ENCODE measurements at regions not wholly inside any gene's neighbourhood (a gene's known extent, or its start where the extent isn't known, plus 50 kb on each side); places are given as distances from the start of the nearest gene placed in this dataset.
A peak's percentile ranks its signal among the peaks of the same experiment; 100 is the strongest.

DNA sequence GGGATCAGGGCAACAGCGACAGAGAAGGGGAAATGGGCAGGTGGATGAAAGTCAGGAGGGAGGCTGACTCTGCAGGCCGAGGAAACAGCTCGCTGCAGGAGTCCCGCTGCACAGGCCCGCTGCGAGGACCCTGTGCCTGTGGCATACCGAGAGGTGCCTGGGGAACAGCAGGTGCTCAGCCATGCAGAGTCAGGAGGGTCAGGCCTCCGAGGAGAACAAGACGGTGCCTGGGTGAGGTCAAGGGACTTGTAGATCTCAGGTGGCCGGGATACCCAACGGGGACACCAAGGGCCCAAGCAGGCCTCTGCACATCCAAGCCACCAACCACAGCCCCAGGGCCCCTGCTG is 67.5 kb downstream of the NCOR2 start:
- no peaks in the 10 kb centered on the region for H3K36me3 ChIP-seq (ENCODE audit: control insufficient read depth, insufficient read depth, low read length)
- no peaks in the 10 kb centered on the region for H3K27me3 ChIP-seq (ENCODE audit: control insufficient read depth, insufficient read depth, low read length)
- H3K9ac ChIP-seq (ENCODE audit: low read length): no peak overlapping the region
- no peak overlapping the region for H3K27ac ChIP-seq (ENCODE audit: low read depth, low read length)
- H3K4me3 ChIP-seq (ENCODE audit: low read length): no peak overlapping the region
- peaks cover 47% of the 10 kb centered on the region for H3K4me1 ChIP-seq (ENCODE audit: control insufficient read depth, insufficient read depth, low read length)

DNA sequence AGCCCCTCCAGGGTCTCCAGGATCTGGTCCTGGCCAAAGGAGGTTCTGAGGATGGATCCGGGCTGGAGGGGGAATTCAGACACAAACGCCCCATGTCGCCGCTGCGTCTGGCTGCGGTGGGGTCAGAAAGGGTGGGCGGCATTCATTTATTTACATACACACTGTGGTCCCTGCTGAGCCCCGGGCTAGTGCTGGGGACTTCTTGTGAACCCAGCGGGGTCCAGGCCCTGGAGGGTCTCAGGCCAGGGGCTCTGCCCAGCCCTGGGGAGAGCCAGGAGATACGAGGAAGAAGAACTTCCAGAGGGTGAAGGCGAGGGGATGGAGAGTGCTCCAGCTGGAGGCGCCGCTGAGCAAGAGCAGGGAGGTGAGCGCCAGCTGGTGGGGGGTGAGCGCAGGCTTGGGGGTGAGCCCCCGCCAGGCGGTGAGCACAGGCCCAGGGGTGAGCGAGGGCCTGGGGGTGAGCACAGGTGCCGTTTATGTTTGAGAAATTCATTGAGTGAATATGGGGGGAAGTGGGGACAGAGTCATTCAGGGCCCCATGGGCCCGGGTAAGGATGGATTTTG is 68.1 kb downstream of the NCOR2 start:
- Histone ChIP-seq H3K27ac (ENCODE audit: low read depth, low read length) (peak overlapping the region; percentile 46), H3K27me3 (ENCODE audit: control insufficient read depth, insufficient read depth, low read length) (no peaks in the 10 kb centered on the region), H3K4me1 (ENCODE audit: control insufficient read depth, insufficient read depth, low read length) (peaks cover 43% of the 10 kb centered on the region), H3K36me3 (ENCODE audit: control insufficient read depth, insufficient read depth, low read length) (no peaks in the 10 kb centered on the region), H3K4me3 (ENCODE audit: low read length) (no peak overlapping the region), H3K9ac (ENCODE audit: low read length) (no peak overlapping the region)

DNA sequence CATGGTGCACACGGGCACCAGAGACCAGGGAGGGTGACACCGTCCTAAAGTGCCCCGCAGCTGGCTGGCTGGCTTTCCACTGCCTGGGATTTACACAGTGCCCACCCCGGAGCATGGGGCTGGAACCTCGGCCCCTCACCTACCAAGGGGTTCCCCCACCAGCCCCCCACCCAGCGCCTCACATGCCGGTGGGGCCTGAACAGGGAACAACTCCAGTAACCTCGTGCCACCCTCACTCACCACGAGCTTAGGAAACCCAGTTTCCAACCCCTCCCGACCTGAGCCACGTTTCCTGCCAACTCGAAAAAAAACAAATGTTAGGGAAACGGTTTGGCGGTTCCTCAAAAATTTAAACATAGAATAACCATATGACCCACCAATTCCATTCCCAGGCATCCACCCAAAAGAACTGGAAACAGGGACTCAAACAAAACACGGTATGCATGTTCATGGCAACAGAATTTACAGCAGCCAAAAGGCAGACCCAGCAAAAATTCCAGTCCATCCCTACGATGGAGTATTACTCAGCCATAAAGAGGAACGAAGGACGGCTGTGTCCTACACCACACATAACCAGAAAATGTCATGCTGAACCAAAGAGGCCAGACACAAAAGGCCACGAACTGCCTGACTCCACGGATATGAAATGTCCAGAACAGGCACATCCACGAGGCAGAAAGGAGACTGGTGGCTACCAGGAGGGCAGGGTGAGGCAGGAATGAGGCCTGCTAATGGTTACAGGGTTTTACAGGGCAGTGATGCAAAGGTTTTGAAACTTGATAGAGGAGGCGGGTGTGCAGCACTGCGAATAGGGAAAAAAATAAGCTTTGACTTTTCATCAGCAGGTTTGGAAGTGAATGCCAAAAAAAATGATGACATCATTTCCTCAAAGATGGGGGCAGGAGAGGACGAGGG is 68.9 kb downstream of the NCOR2 start:
- no peak overlapping the region for H3K9ac ChIP-seq (ENCODE audit: low read length)
- peak overlapping the region; percentile 54 for H3K27ac ChIP-seq (ENCODE audit: low read depth, low read length)
- no peaks in the 10 kb centered on the region for H3K36me3 ChIP-seq (ENCODE audit: control insufficient read depth, insufficient read depth, low read length)
- no peak overlapping the region for H3K4me3 ChIP-seq (ENCODE audit: low read length)
- no peaks in the 10 kb centered on the region for H3K27me3 ChIP-seq (ENCODE audit: control insufficient read depth, insufficient read depth, low read length)
- peaks cover 42% of the 10 kb centered on the region for H3K4me1 ChIP-seq (ENCODE audit: control insufficient read depth, insufficient read depth, low read length)

DNA sequence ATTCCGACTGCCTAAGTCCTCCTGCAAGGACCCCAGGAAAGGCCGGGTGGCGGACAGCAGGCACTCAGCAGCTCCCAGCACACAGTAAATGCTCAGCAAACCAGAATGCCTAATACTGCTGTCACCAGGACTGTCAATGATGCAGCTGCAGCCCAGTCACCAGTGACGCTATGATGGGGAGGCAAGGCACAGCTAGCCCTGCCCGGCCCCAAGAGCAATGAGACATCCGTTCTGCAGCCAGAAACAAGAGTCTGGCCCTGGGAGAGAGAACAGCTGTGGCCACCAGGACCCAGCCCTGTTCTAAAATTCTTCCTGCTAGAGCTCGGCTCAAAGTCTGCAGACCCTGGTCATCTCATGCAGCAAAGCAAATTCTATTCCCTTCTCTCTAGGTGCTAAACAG is 69.8 kb downstream of the NCOR2 start:
- H3K4me1 ChIP-seq (ENCODE audit: control insufficient read depth, insufficient read depth, low read length): peaks cover 42% of the 10 kb centered on the region
- H3K27ac ChIP-seq (ENCODE audit: low read depth, low read length): peak overlapping the region; percentile 54
- H3K36me3 ChIP-seq (ENCODE audit: control insufficient read depth, insufficient read depth, low read length): no peaks in the 10 kb centered on the region
- H3K27me3 ChIP-seq (ENCODE audit: control insufficient read depth, insufficient read depth, low read length): no peaks in the 10 kb centered on the region
- no peak overlapping the region for H3K4me3 ChIP-seq (ENCODE audit: low read length)
- H3K9ac ChIP-seq (ENCODE audit: low read length): no peak overlapping the region

DNA sequence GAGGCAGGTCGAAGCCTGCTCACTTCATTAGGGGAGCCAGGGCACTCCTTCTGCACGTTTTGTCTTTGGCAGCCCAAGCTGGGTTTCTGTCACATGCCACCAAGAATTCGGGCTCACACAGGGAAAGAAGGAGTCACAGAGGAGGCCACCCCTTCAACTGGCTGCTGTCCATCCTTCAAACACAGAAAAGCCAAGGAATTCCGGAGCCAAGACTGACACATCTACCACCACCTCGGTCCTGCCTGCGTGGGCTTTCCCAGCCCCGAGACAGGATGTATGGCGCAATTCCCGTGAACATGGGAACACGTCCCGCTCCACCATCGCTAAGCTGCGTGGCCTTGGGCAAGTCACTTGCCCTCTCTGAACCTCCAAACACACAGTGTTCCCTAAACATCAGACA is 70.4 kb downstream of the NCOR2 start:
- H3K27ac ChIP-seq (ENCODE audit: low read depth, low read length): no peak overlapping the region
- H3K27me3 ChIP-seq (ENCODE audit: control insufficient read depth, insufficient read depth, low read length): no peaks in the 10 kb centered on the region
- no peak overlapping the region for H3K9ac ChIP-seq (ENCODE audit: low read length)
- H3K4me1 ChIP-seq (ENCODE audit: control insufficient read depth, insufficient read depth, low read length): peaks cover 40% of the 10 kb centered on the region
- H3K4me3 ChIP-seq (ENCODE audit: low read length): no peak overlapping the region
- no peaks in the 10 kb centered on the region for H3K36me3 ChIP-seq (ENCODE audit: control insufficient read depth, insufficient read depth, low read length)

DNA sequence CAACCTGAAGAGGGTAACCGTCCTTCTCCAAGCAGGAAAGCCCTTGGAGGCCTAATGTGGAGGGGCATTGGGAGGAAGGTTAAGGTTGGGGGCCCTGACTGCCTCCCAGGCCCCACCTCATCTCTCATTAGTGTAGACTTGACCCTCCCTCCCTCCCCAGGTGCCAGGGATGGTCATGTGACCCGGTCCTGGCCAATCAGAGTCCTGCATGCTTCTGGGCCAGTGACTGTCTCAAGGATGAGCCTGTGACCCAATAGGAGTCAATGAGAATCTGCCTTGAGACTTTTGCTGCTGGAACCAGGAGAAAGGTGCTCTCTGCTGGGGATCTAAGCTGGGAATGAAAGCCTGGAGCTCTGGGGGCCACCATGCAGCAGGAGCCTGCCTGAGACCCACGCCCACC is 70.8 kb downstream of the NCOR2 start:
- no peaks in the 10 kb centered on the region for H3K36me3 ChIP-seq (ENCODE audit: control insufficient read depth, insufficient read depth, low read length)
- H3K4me3 ChIP-seq (ENCODE audit: low read length): no peak overlapping the region
- H3K4me1 ChIP-seq (ENCODE audit: control insufficient read depth, insufficient read depth, low read length): peaks cover 35% of the 10 kb centered on the region
- no peaks in the 10 kb centered on the region for H3K27me3 ChIP-seq (ENCODE audit: control insufficient read depth, insufficient read depth, low read length)
- H3K9ac ChIP-seq (ENCODE audit: low read length): no peak overlapping the region
- no peak overlapping the region for H3K27ac ChIP-seq (ENCODE audit: low read depth, low read length)

DNA sequence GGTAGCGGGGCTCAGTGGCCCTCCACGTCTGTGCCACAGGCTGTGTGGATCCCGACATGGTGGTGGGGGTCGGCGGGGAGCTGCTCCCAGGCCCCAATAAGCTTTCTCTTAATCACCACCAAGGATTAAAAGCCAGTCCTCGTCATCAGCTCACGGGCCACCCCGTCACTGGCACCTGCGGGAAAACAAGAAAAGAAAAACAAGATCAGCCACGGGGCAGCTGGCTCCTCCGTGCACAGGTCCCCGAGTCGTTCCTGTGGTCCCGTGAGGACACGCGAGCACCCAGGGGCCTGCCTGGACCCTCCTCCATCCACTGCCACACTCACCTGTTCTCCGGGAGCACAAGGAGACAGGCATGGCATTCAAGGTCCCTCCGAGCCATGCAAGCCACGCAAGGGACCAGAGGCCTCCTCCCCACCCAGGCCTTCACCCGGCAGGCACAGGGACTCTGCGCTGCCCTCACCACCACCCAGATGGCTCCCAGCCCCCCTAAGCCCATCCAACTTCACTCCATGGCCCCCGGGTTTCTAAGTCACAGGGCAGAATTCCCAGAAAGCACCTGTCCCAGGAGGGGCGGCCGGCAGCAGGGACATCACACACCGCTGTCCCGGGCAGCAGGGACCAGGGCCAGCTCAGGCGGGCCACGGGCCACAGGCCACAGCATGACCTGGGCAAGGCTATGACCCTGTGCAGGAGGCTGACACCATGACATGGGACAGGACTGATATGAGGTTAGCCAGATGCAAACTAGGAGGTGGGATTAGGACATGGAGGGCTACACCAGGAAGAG is 72.0 kb downstream of the NCOR2 start:
- Histone ChIP-seq H3K36me3 (ENCODE audit: control insufficient read depth, insufficient read depth, low read length) (no peaks in the 10 kb centered on the region), H3K9ac (ENCODE audit: low read length) (no peak overlapping the region)

GRCh38 chr12:124494751-124495129 is 72.7 kb downstream of the NCOR2 start:
- Histone ChIP-seq H3K27me3 (ENCODE audit: control insufficient read depth, insufficient read depth, low read length) (no peaks in the 10 kb centered on the region), H3K4me3 (ENCODE audit: low read length) (no peak overlapping the region), H3K4me1 (ENCODE audit: control insufficient read depth, insufficient read depth, low read length) (peaks cover 18% of the 10 kb centered on the region), H3K36me3 (ENCODE audit: control insufficient read depth, insufficient read depth, low read length) (no peaks in the 10 kb centered on the region), H3K27ac (ENCODE audit: low read depth, low read length) (no peak overlapping the region), H3K9ac (ENCODE audit: low read length) (no peak overlapping the region)

More for the DNA sequence above, 72.0 kb downstream of the NCOR2 start:
- Histone ChIP-seq H3K27me3 (ENCODE audit: control insufficient read depth, insufficient read depth, low read length) (no peaks in the 10 kb centered on the region), H3K27ac (ENCODE audit: low read depth, low read length) (no peak overlapping the region), H3K4me3 (ENCODE audit: low read length) (no peak overlapping the region), H3K4me1 (ENCODE audit: control insufficient read depth, insufficient read depth, low read length) (peaks cover 24% of the 10 kb centered on the region)

DNA sequence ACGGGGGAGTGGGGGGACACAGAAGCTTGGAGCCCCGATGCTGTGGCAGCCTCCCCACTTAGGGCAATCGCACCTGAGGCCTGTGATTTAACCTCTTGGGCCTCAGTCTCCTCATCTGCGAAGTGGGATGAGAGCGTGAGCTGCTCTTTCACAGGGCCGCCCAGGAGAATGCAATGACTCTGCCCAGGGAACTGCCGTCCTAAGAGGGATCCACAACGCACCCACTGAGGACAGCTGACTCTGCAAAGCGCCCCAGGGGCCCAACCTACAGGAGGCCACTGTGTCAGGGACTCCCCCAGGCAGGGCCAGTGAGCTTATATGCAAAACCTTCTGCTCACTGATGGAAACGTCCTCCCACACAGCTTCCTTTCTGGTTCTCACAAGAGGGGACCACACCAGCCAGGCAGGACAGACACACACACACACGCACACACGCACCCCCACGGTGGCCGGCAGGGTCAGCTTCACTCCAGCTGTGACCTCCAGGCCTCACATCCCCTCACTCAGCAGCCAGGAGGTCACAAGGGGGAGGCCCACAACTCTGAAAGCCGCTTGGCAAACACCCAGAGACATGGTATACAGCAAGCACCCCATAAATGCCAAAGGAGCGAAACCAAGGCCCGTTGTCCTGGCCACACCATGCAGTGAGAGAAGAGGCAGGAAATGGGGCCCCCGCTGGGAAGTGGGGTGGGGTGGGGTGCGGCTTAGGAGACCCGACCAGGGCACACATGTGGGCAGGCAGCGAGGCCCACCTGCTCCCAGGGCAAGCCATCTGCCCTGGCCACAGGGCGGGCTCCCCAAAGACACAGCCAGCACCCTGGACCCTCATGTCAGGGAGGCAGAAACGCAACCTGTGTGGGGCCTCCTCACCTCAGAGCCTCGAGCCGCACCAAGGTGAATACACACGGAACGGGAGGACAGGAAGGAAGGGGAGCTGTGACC is 73.3 kb downstream of the NCOR2 start:
- Histone ChIP-seq H3K4me3 (ENCODE audit: low read length) (no peak overlapping the region), H3K27ac (ENCODE audit: low read depth, low read length) (no peak overlapping the region), H3K36me3 (ENCODE audit: control insufficient read depth, insufficient read depth, low read length) (no peaks in the 10 kb centered on the region), H3K27me3 (ENCODE audit: control insufficient read depth, insufficient read depth, low read length) (no peaks in the 10 kb centered on the region), H3K4me1 (ENCODE audit: control insufficient read depth, insufficient read depth, low read length) (peaks cover 17% of the 10 kb centered on the region), H3K9ac (ENCODE audit: low read length) (no peak overlapping the region)

DNA sequence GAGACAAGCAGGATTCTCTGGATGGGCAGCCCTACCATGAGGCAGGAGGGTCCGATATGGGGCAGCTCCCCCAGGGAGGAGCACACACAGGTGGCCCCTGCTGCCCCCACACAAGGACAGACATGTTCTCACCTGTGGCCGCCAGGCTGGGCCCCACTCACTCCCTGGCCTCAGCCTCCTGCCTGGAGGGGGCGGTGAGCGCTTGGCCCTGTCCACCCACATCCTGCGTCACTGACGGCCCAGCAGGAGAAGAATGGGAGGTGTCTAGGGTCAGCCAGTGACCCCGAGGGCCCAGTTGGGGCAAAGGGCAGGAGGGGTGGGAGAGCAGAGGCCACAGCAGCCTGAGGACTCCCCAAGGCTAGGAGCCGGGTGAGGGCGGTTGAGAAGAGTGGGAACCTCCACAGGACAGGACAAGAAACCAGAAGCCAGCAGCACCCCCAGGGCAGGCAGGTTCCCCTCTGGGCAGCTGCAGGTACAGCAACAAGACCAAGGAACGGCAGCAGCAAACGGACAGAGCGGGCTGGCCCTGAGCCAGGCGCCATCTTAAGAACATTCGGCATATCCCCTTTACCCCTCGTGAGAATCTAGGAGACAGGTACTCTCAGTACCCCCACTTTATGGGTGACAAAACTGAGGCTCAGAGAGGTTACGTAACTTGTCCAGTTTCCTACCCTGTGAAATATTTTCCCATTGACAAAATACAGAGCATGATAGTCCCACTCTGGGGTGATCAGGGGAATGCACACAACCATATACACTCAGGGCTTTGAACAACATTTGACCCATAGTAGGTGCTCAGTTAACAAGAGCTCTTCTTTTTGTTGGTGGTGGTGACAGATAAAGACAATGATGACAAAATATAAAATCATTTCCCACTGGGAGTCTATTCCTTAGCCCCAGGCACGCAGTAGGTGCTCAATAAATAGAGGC is 74.3 kb downstream of the NCOR2 start:
- Histone ChIP-seq H3K36me3 (ENCODE audit: control insufficient read depth, insufficient read depth, low read length) (no peaks in the 10 kb centered on the region), H3K9ac (ENCODE audit: low read length) (no peak overlapping the region), H3K4me1 (ENCODE audit: control insufficient read depth, insufficient read depth, low read length) (peaks cover 8% of the 10 kb centered on the region), H3K4me3 (ENCODE audit: low read length) (no peak overlapping the region), H3K27ac (ENCODE audit: low read depth, low read length) (no peak overlapping the region), H3K27me3 (ENCODE audit: control insufficient read depth, insufficient read depth, low read length) (no peaks in the 10 kb centered on the region)

DNA sequence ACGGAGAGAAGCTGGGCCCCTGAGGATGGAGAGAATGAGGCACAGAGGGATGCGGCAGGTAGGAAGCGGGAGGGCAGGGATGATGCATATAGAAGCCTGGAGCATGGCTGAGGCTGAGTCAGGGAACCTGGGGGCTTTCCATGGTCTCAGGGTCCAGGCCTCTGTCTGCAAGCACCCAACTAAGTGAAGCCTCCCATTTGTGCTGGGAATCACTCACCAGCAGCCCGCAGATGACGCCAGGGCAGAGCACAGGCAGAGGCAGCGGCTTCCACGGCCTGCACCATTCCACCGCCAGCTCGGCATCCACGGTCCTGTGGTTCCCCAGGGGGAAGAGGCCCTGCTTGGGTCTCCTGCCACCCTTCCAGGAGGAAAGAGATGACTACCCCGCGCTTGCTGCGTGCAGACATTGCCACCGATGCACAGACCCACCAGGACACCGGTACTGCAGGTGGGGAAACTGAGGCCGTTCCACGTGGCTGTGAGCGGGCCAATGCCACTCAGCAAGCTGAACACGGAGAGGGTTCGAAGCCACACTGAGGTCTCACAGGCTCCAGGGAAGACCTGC is 75.5 kb downstream of the NCOR2 start:
- no peak overlapping the region for H3K4me3 ChIP-seq (ENCODE audit: low read length)
- no peaks in the 10 kb centered on the region for H3K27me3 ChIP-seq (ENCODE audit: control insufficient read depth, insufficient read depth, low read length)
- no peak overlapping the region for H3K9ac ChIP-seq (ENCODE audit: low read length)
- no peaks in the 10 kb centered on the region for H3K36me3 ChIP-seq (ENCODE audit: control insufficient read depth, insufficient read depth, low read length)
- H3K4me1 ChIP-seq (ENCODE audit: control insufficient read depth, insufficient read depth, low read length): peaks cover under 1% of the 10 kb centered on the region
- H3K27ac ChIP-seq (ENCODE audit: low read depth, low read length): no peak overlapping the region

All from rectal smooth muscle tissue (tissue), 1 donor.